ENCODE measurements at regions not wholly inside any gene's neighbourhood (a gene's known extent, or its start where the extent isn't known, plus 50 kb on each side); places are given as distances from the start of the nearest gene placed in this dataset.

- no peak overlapping the region for H3K4me3 Mint-ChIP-seq
- no peak overlapping the region for H3K27ac Mint-ChIP-seq
- H3K9me3 Mint-ChIP-seq = peaks cover 5% of the 10 kb centered on the region
- H3K27me3 Mint-ChIP-seq = no peaks in the 10 kb centered on the region
- H3K4me1 Mint-ChIP-seq = no peaks in the 10 kb centered on the region
- ATAC-seq (replicated peaks) = no peak
- no peaks in the 10 kb centered on the region for H3K36me3 Mint-ChIP-seq (ENCODE audit: low read depth)
Observed at GRCh38 chr3:24714436-24714835, 219.8 kb upstream of the THRB start.

GRCh38 chr3:24715171-24715792 lies 220.6 kb upstream of the THRB start:
- Mint-ChIP-seq H3K27ac (no peak overlapping the region), H3K4me3 (no peak overlapping the region), H3K4me1 (no peaks in the 10 kb centered on the region), H3K36me3 (ENCODE audit: low read depth) (no peaks in the 10 kb centered on the region), H3K9me3 (peaks cover 3% of the 10 kb centered on the region), H3K27me3 (no peaks in the 10 kb centered on the region)
- no peak for ATAC-seq (replicated peaks)

GRCh38 chr3:24722087-24722486 lies 227.4 kb upstream of the THRB start:
- Mint-ChIP-seq H3K36me3 (ENCODE audit: low read depth) (no peaks in the 10 kb centered on the region), H3K27me3 (no peaks in the 10 kb centered on the region), H3K27ac (no peak overlapping the region), H3K9me3 (peaks cover 7% of the 10 kb centered on the region), H3K4me3 (no peak overlapping the region), H3K4me1 (no peaks in the 10 kb centered on the region)
- ATAC-seq (replicated peaks) = no peak

- no peaks in the 10 kb centered on the region for H3K27me3 Mint-ChIP-seq
- peaks cover 7% of the 10 kb centered on the region for H3K9me3 Mint-ChIP-seq
- H3K27ac Mint-ChIP-seq = no peak overlapping the region
- no peaks in the 10 kb centered on the region for H3K4me1 Mint-ChIP-seq
- ATAC-seq (replicated peaks) = no peak
- no peaks in the 10 kb centered on the region for H3K36me3 Mint-ChIP-seq (ENCODE audit: low read depth)
- no peak overlapping the region for H3K4me3 Mint-ChIP-seq
Observed at GRCh38 chr3:24725514-24726255, 231.0 kb upstream of the THRB start.

GRCh38 chr3:24726423-24726822 lies 231.8 kb upstream of the THRB start:
- Mint-ChIP-seq H3K27ac (no peak overlapping the region), H3K36me3 (ENCODE audit: low read depth) (no peaks in the 10 kb centered on the region), H3K4me3 (no peak overlapping the region), H3K9me3 (peaks cover 7% of the 10 kb centered on the region), H3K27me3 (no peaks in the 10 kb centered on the region), H3K4me1 (no peaks in the 10 kb centered on the region)
- no peak for ATAC-seq (replicated peaks)

- H3K4me3 Mint-ChIP-seq = no peak overlapping the region
- H3K9me3 Mint-ChIP-seq = peaks cover under 1% of the 10 kb centered on the region
- H3K27me3 Mint-ChIP-seq = no peaks in the 10 kb centered on the region
- no peaks in the 10 kb centered on the region for H3K36me3 Mint-ChIP-seq (ENCODE audit: low read depth)
- no peak for ATAC-seq (replicated peaks)
- no peaks in the 10 kb centered on the region for H3K4me1 Mint-ChIP-seq
- H3K27ac Mint-ChIP-seq = no peak overlapping the region
Observed at GRCh38 chr3:24730173-24730572, 235.5 kb upstream of the THRB start.

- no peaks in the 10 kb centered on the region for H3K9me3 Mint-ChIP-seq
- ATAC-seq (replicated peaks) = no peak
- H3K4me3 Mint-ChIP-seq = no peak overlapping the region
- H3K36me3 Mint-ChIP-seq (ENCODE audit: low read depth) = no peaks in the 10 kb centered on the region
- no peak overlapping the region for H3K27ac Mint-ChIP-seq
- H3K4me1 Mint-ChIP-seq = no peaks in the 10 kb centered on the region
- H3K27me3 Mint-ChIP-seq = no peaks in the 10 kb centered on the region
Observed at GRCh38 chr3:24734019-24734418, 239.4 kb upstream of the THRB start.

GRCh38 chr3:24736701-24737100 lies 242.1 kb upstream of the THRB start:
- Mint-ChIP-seq H3K36me3 (ENCODE audit: low read depth) (no peaks in the 10 kb centered on the region), H3K4me1 (no peaks in the 10 kb centered on the region), H3K9me3 (no peaks in the 10 kb centered on the region), H3K27ac (no peak overlapping the region), H3K4me3 (no peak overlapping the region), H3K27me3 (no peaks in the 10 kb centered on the region)
- ATAC-seq (replicated peaks) = no peak

- no peak overlapping the region for H3K4me3 Mint-ChIP-seq
- no peak for ATAC-seq (replicated peaks)
- H3K9me3 Mint-ChIP-seq = peaks cover 4% of the 10 kb centered on the region
- no peaks in the 10 kb centered on the region for H3K27me3 Mint-ChIP-seq
- H3K36me3 Mint-ChIP-seq (ENCODE audit: low read depth) = no peaks in the 10 kb centered on the region
- no peaks in the 10 kb centered on the region for H3K4me1 Mint-ChIP-seq
- H3K27ac Mint-ChIP-seq = no peak overlapping the region
Observed at GRCh38 chr3:24740326-24740725, 245.7 kb upstream of the THRB start.

- H3K9me3 Mint-ChIP-seq = peaks cover 4% of the 10 kb centered on the region
- no peaks in the 10 kb centered on the region for H3K36me3 Mint-ChIP-seq (ENCODE audit: low read depth)
- H3K4me3 Mint-ChIP-seq = no peak overlapping the region
- H3K27me3 Mint-ChIP-seq = no peaks in the 10 kb centered on the region
- no peak overlapping the region for H3K27ac Mint-ChIP-seq
- no peak for ATAC-seq (replicated peaks)
- no peaks in the 10 kb centered on the region for H3K4me1 Mint-ChIP-seq
Observed at GRCh38 chr3:24741506-24741905, 246.9 kb upstream of the THRB start.

- Mint-ChIP-seq H3K9me3 (peaks cover 4% of the 10 kb centered on the region), H3K27ac (no peak overlapping the region), H3K27me3 (no peaks in the 10 kb centered on the region), H3K4me3 (no peak overlapping the region), H3K4me1 (no peaks in the 10 kb centered on the region), H3K36me3 (ENCODE audit: low read depth) (no peaks in the 10 kb centered on the region)
- no peak for ATAC-seq (replicated peaks)
Observed at GRCh38 chr3:24748520-24748919, 253.9 kb upstream of the THRB start.

- H3K4me3 Mint-ChIP-seq = no peak overlapping the region
- no peaks in the 10 kb centered on the region for H3K27me3 Mint-ChIP-seq
- H3K4me1 Mint-ChIP-seq = no peaks in the 10 kb centered on the region
- H3K36me3 Mint-ChIP-seq (ENCODE audit: low read depth) = no peaks in the 10 kb centered on the region
- no peak overlapping the region for H3K27ac Mint-ChIP-seq
- H3K9me3 Mint-ChIP-seq = no peaks in the 10 kb centered on the region
- ATAC-seq (replicated peaks) = no peak
Observed at GRCh38 chr3:24751020-24751419, 256.4 kb upstream of the THRB start.

GRCh38 chr3:24756101-24756888 lies 261.6 kb upstream of the THRB start:
- ATAC-seq (replicated peaks) = no peak
- H3K4me1 Mint-ChIP-seq = no peaks in the 10 kb centered on the region
- H3K9me3 Mint-ChIP-seq = no peaks in the 10 kb centered on the region
- H3K4me3 Mint-ChIP-seq = no peak overlapping the region
- no peak overlapping the region for H3K27ac Mint-ChIP-seq
- no peaks in the 10 kb centered on the region for H3K27me3 Mint-ChIP-seq
- H3K36me3 Mint-ChIP-seq (ENCODE audit: low read depth) = no peaks in the 10 kb centered on the region

GRCh38 chr3:24763393-24763792 lies 268.7 kb upstream of the THRB start:
- Mint-ChIP-seq H3K9me3 (peaks cover 3% of the 10 kb centered on the region), H3K4me3 (no peak overlapping the region), H3K27ac (no peak overlapping the region), H3K36me3 (ENCODE audit: low read depth) (no peaks in the 10 kb centered on the region), H3K4me1 (no peaks in the 10 kb centered on the region), H3K27me3 (no peaks in the 10 kb centered on the region)
- no peak for ATAC-seq (replicated peaks)

Measured in activated T-helper 17 cell treated with anti-CD3 and anti-CD28 coated beads, Interleukin-2, amount 50 U/mL, for 72 hours (primary cell).